Stimulated activated CD4-positive, alpha-beta T cell treated with anti-CD3 and anti-CD28 coated beads, Interleukin-4, amount 100 ng/mL, for 1 hour (primary cell): ENCODE measurements at regions not wholly inside any gene's neighbourhood (a gene's known extent, or its start where the extent isn't known, plus 50 kb on each side); places are given as distances from the start of the nearest gene placed in this dataset.
"Not testable (repeated sequence)": the region's sequence is repeated elsewhere in the genome, so short reads cannot be mapped to it uniquely, and the experiment has no call there.

Source experiments
- DNase-seq: peaks from one replicate; pipeline ENCODE4 v3.0.0-alpha.2; 2020

GRCh38 chr10:117457071-117457810, 82.0 kb upstream of the PDZD8 start:
- no peak for DNase-seq

GRCh38 chr10:117455346-117455745, 80.1 kb upstream of the PDZD8 start:
- no peak for DNase-seq

DNA sequence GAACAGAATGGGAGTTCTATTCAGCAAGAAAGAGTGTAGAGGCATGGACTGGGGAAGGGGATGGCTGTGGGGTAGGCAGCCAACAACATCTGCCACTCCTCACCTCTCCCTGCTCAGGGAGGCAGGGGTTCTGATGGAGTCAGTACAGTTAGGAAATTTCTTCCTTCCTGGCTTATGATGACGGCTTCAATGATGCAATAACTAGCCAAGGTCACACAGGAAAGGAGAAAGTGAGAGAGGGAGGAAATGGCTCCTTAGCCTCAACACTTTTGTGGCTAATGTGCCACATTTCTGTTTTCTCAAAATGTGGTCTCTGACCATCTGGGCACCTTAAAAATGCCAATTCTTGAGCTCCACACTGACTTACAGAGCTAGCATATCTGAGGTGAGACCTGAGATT, 79.3 kb upstream of the PDZD8 start:
- no peak for DNase-seq

- DNase-seq: not testable (repeated sequence)
Measured at GRCh38 chr10:117453484-117453883, 78.2 kb upstream of the PDZD8 start.

- no peak for DNase-seq
Measured at GRCh38 chr10:117450940-117451339, 75.7 kb upstream of the PDZD8 start.

DNA sequence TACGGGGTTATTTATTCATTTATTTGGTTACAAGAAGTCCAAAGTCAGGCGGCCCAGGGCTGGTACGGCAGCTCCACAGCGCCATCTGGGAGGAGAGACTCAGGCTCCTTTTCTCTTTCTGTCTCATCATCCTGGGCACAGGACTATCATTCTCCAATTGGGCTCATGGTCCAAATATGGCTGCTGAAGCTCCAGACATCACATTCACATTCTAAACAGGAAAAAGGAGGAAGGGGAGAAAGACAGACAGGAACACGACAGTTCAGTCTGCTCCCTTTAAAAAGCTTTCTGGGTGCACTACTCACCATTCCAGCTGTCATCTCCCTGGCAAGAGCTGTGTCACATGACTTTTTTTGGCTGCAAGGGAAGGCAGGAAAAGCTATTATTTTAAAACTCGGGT, 74.4 kb upstream of the PDZD8 start:
- no peak for DNase-seq

DNA sequence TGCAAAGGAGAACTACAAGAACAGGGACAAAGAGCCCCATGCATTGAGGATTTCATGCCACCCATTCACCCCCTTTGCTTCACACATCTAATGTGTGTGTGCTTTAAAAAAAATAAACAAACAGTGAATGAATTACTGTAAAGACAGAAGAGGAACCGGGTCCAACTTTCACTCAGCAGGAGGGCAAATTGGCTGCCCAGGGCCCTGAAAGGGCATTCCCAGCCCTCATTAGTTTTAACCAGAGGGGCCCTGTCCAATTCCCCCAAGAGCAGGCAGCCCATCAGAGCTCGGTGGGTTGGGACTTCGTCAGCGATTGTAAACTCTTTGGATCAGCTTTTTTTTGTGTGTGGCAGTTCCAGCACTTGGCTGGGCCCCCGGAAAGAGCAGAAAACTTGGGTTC, 73.6 kb upstream of the PDZD8 start:
- no peak for DNase-seq

DNA sequence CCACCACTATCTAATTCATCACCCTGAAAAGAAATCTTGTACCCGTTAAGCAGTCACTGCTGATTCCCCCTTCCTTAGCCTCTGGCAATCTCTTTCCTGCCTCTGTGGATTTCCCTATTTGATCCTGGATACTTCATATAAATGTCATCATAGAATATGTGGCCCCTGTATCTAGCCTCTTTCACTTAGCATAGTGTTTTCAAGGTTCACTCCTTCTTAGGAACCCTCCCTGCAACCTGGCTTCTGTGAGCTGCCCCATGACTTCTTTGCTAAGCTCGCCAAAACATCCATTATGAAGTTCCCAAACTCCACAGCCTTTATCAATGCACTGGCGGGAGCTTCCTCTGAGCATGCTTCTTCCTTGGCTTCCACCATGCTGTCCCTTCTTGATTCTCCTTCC, 70.8 kb upstream of the PDZD8 start:
- DNase-seq: no peak

- no peak for DNase-seq
Measured at GRCh38 chr10:117444497-117445040, 69.3 kb upstream of the PDZD8 start.

GRCh38 chr10:117443686-117444041, 68.4 kb upstream of the PDZD8 start:
- no peak for DNase-seq

GRCh38 chr10:117442944-117443685, 67.9 kb upstream of the PDZD8 start:
- peak; percentile 51 for DNase-seq

- DNase-seq: no peak
Measured at GRCh38 chr10:117442521-117442920, 67.3 kb upstream of the PDZD8 start.

GRCh38 chr10:117441812-117442443, 66.7 kb upstream of the PDZD8 start:
- DNase-seq: no peak

GRCh38 chr10:117441361-117441760, 66.1 kb upstream of the PDZD8 start:
- DNase-seq: no peak

DNA sequence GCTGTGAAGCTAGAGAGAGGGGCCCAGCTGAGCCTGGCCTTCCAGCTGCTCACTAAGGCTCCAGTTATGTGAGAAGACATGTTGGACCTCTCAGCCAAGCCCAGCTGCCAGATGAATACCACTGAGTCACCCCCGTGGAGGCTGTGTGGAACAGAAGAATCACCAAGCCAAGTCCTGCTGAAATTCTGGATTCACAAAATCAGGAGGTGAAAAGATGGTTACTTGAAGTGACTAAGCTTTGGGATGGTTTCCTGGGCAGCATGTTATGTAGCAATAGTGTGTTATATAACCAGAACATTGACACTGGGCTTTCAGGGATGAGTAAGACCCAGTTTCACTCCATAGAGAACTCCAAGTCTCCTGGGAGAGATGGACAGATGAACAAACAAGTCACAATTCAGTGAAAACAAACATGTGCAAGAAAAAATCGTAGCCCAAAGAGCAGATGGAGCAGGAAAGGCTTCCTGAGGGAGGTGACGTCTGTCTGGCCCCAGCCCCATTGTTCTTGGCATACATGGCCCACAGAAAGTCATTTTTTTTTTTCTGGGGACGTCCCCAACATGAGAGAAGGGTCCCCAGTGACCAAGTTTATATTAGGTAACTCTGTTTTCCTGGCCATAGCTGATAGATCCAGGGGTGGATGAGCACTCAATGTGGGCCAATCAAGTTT, 64.1 kb upstream of the PDZD8 start:
- DNase-seq: no peak

GRCh38 chr10:117432866-117433265, 57.6 kb upstream of the PDZD8 start:
- DNase-seq: no peak

DNA sequence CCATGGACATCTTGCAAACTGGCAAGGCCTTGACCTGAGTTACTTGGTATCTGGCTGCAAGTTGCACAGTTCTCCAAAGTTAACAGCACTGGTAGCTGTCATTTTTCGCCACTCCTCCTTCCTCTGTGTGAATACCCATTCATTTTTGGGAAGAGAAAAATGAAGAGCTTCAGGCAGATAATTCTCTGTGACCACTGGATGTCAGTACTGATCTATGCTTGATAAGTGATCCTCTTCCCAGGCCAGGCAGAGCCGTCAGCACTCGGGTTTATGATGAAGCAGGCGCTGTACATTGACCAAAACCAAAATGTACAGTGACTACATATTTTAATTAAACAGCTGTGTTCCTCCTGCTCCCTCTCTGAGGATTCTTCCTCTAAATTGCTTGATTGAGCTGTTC, 55.9 kb upstream of the PDZD8 start:
- DNase-seq: no peak

DNA sequence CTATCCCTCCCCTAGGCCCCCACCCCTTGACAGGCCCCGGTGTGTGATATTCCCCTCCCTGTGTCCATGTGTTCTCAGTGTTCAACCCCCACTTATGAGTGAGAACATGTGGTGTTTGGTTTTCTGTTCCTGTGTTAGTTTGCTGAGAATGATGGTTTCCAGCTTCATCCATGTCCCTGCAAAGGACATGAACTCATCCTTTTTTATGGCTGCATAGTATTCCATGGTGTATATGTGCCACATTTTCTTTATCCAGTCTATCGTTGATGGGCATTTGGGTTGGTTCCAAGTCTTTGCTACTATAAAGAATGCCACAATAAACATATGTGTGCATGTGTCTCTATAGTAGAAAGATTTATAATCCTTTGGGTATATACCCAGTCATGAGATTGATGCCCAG, 55.3 kb upstream of the PDZD8 start:
- DNase-seq: not testable (repeated sequence)

GRCh38 chr10:117429643-117430265, 54.5 kb upstream of the PDZD8 start:
- no peak for DNase-seq

DNA sequence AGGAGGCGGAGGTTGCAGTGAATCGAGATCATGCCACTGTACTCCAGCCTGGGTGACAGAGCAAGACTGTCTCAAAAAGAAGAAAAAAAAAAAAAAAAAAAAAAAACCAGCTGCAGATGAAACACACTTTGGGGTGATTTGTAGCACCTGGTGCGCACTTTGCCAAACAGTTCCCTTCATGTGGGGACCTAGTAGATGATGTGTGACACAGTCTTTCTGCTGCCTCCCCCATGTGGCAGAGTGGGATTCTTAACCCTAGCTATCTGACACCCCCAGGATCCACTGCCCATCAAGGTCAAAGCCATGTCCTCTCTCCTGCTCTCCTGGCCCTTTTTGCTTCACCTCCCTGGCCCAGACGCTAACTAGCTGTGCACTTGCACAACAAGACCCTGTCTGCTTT, 52.1 kb upstream of the PDZD8 start:
- no peak for DNase-seq

GRCh38 chr10:117425974-117426566, 50.8 kb upstream of the PDZD8 start:
- DNase-seq: no peak

DNA sequence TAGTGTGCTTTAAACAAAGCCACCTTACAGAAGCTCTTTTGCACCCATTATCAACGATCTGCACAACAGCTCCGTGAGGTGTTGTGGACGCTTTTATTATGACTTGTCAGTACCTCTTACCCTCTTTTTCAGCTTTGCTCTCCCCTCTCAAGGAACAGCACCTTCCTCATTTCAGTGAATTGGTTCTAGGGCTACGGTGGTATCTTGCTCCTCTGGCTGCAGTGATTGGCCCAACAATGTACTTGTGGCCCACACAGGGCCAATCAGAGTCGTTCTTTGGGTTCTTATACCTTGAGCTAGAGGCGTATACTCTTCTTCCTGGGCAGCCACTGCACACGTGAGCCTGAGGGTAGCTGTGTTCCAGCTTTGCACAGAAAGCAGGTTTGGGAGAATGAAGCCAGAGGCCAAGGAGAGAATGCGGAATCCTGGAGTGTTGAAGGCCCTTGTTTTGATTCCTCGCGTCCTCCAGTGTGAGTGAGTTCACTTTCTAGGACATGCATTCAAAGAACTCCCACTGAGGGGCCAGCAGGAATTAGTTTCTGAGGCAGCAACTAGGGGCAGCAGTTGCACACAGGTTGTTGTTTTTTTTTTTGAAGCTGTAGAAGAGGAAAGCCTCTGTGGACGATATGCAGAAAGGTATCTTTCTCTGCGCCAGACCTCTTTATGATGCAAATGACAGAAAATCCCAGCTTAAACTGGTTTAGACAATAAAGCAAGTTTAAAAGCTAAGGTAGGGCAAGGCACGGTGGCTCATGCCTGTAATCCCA, 49.8 kb upstream of the PDZD8 start:
- DNase-seq: no peak
